Adrenal gland (tissue), 9 donors: ENCODE measurements at regions not wholly inside any gene's neighbourhood (a gene's known extent, or its start where the extent isn't known, plus 50 kb on each side); places are given as distances from the start of the nearest gene placed in this dataset.

ENCODE experiments used
- DNase-seq, 7 donors: peaks; one replicate each; pipeline ENCODE4 v3.0.0-alpha.2; 2019 to 2020
- H3K27ac ChIP-seq, 5 donors: fragments of 200-600 bp; sonication (generic) in 4 of 5; 1 replicate in 3 of 5; 2 replicates in 2 of 5; pipeline versions ENCODE4 v1.5.1 to v1.8.0; 2016 to 2020; ENCODE audit warnings: mild to moderate bottlenecking in 1 of 5
- H3K27me3 ChIP-seq: fragments of 200-600 bp; 2 replicates; pipeline ENCODE4 v1.8.0; 2021
- H3K36me3 ChIP-seq, 2 donors: fragments of 200-600 bp; replicated peaks in 1 of 2; 1 replicate in 1 of 2; 2 replicates in 1 of 2; pipeline versions ENCODE4 v1.5.1 to v1.8.0; 2018 to 2022
- H3K4me1 ChIP-seq, 2 donors: fragments of 200-600 bp; replicated peaks in 1 of 2; 1 replicate in 1 of 2; 2 replicates in 1 of 2; pipeline versions ENCODE4 v1.5.1 to v1.8.0; 2018 to 2021
- H3K4me3 ChIP-seq, 4 donors: fragments of 200-600 bp; sonication (generic) in 3 of 4; one replicate each; pipeline ENCODE4 v1.5.1; 2016 to 2018
- H3K9me3 ChIP-seq, 3 donors: fragments of 200-600 bp; sonication (generic) in 1 of 3; replicated peaks in 1 of 3; 1 replicate in 2 of 3; 2 replicates in 1 of 3; pipeline versions ENCODE4 v1.5.1 to v1.8.0; 2016 to 2021
- POLR2A ChIP-seq, 2 donors: fragments of 450-650 bp; IDR thresholded peaks; one replicate each; pipeline ENCODE4 v1.6.1; 2017; ENCODE audit warnings: antibody characterized with exemption in 2 of 2, mild to moderate bottlenecking in 2 of 2, moderate library complexity in 1 of 2
- WGBS, 4 donors: extraction: QIAGEN DNeasy Blood & Tissue Kit in 2 of 4; methylation state at CpG; one replicate each; pipeline versions ENCODE4 v1.1.5 to v1.1.7; 2013 to 2017; 5-methylcytosine and 5-hydroxymethylcytosine counted together
- intact Hi-C, 2 donors: fragments of 100-400 bp; cut with DNase I; formaldehyde crosslinking; loops; one replicate each; pipeline versions ENCODE4 v1.14.1 to v1.15.0; 2022 to 2023
- TF ChIP-seq, protein P1 (sequence below), 6 experiments: fragments of 450-650 bp in 4 of 6; fragments of 200-600 bp in 2 of 6; sonication (generic) in 1 of 6; IDR thresholded peaks; 1 replicate in 5 of 6; 2 replicates in 1 of 6; pipeline versions ENCODE4 v1.5.1 to v1.8.0; 2016 to 2021; ENCODE audit warnings: antibody characterized with exemption in 6 of 6, mild to moderate bottlenecking in 2 of 6, moderate library complexity in 1 of 6
- donor health status: healthy with polysubstance abuse.
- donor health status: Bipolar disorder and iron deficiency.
- donor health status: DM: yes; HTN: yes; CAD: no.
- donor health status: DM: no; HTN: no; CAD: no.
- donor health status: DM: no; HTN: no; CAD: no.

DNA sequence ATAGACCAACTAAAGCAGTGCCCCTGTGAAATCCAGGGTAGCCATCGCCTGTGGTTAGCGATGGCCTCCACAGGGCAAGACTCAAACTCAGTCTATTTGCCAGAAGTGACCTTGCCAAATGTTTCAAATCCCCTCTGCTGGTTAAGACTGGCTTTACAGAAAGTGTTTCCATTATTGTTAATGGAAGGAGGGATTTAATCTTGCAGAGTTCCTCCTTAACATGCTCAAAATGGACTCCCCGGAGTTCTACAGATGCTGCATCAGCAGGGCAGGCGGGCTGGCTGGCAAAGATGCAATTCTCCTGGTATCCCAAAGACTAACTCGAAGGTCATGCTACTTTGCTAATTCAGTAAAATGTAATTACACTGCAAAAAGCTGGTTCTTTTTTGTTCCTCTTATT, 313.0 kb upstream of the SLC7A11 start:
- 83 to 92% (median 89%) methylated on average over 5 of the region's 5 CpGs for WGBS, 4 donors
- no peaks in the 10 kb centered on the region for H3K4me1 ChIP-seq
- no peak overlapping the region for H3K27ac ChIP-seq
- H3K4me3 ChIP-seq = no peak overlapping the region
- H3K36me3 ChIP-seq = no peaks in the 10 kb centered on the region
- intact Hi-C loops = no loop called here
- no peak for DNase-seq
- H3K9me3 ChIP-seq = no peaks in the 10 kb centered on the region
- TF ChIP-seq, protein P1, sequence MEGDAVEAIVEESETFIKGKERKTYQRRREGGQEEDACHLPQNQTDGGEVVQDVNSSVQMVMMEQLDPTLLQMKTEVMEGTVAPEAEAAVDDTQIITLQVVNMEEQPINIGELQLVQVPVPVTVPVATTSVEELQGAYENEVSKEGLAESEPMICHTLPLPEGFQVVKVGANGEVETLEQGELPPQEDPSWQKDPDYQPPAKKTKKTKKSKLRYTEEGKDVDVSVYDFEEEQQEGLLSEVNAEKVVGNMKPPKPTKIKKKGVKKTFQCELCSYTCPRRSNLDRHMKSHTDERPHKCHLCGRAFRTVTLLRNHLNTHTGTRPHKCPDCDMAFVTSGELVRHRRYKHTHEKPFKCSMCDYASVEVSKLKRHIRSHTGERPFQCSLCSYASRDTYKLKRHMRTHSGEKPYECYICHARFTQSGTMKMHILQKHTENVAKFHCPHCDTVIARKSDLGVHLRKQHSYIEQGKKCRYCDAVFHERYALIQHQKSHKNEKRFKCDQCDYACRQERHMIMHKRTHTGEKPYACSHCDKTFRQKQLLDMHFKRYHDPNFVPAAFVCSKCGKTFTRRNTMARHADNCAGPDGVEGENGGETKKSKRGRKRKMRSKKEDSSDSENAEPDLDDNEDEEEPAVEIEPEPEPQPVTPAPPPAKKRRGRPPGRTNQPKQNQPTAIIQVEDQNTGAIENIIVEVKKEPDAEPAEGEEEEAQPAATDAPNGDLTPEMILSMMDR (IDR thresholded peaks at IDR 0.05) = no peak
- no peak for TF ChIP-seq POLR2A (IDR thresholded peaks at IDR 0.05)
- no peaks in the 10 kb centered on the region for H3K27me3 ChIP-seq

DNA sequence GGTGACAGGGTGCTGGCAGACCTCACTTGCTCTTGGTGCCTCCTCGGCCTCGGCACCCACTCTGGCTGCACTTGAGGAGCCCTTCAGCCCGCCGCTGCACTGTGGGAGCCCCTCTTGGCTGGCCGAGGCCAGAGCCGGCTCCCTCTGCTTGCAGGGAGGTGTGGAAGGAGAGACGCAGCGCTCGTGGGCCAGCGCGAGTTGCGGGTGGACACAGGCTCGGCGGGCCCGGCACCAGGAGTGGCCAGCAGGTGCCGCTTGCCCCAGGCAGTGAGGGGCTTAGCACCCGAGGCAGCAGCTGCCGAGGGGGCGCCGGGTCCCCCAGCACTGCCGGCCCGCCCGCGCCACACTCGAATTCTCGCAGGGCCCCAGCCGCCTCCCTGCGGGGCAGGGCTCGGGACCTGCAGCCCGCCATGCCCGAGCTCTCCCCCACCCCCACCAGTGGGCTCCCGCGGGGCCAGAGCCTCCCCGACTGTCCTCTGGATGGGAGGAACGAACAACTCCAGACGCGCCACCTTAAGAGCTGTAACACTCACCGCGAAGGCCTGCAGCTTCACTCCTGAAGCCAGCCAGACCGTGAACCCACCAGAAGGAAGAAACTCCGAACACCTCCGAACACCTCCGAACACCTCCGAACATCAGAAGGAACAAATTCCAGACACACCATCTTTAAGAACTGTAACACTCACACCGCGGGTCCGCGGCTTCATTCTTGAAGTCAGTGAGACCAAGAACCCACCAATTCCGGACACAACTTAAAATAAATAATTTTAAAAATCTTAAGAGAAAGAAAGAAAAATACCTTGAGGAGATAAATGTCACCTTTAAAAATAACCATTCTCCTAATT, 311.1 kb upstream of the SLC7A11 start:
- intact Hi-C loops = no loop called here
- H3K27ac ChIP-seq = no peak overlapping the region
- no peaks in the 10 kb centered on the region for H3K27me3 ChIP-seq
- H3K36me3 ChIP-seq = no peaks in the 10 kb centered on the region
- WGBS, 4 donors = 93 to 94% (median 93%) methylated on average over 23 to 49 of the region's 49 CpGs
- TF ChIP-seq, protein P1 (IDR thresholded peaks at IDR 0.05) = no peak
- TF ChIP-seq POLR2A (IDR thresholded peaks at IDR 0.05) = no peak
- H3K4me1 ChIP-seq = no peaks in the 10 kb centered on the region
- H3K4me3 ChIP-seq = no peak overlapping the region
- no peak for DNase-seq
- H3K9me3 ChIP-seq = no peaks in the 10 kb centered on the region

DNA sequence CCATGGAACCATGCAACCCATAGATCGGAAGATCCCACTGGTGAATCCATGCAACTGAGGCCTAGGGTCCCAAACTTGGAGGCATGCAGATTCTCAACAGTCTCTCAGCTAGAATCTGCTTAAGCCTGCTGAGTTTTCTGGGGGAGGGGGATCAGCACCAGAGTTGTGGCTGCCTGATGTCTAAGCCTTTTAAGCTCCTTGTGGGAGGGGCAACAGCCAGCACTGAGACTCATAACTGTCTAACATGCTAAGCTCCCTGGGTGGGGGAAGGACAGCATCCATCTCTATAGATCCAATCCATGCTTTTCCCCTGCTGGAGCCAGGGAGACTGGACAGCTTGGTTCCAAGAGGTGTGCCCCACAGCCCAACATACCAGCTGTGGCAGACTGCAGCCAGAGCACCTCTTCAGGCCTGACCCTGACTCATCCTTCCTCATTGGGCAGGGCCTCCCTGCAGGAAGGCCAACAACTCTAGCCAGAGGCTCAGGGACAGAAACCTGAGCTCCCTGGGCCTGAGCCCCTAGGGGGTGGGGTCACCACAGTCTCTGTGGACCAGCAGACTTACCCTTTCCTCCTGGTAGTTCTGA, 300.1 kb upstream of the SLC7A11 start:
- TF ChIP-seq, protein P1 (IDR thresholded peaks at IDR 0.05) = no peak
- no peak for TF ChIP-seq POLR2A (IDR thresholded peaks at IDR 0.05)
- H3K4me3 ChIP-seq = no peak overlapping the region
- intact Hi-C loops = no loop called here
- no peaks in the 10 kb centered on the region for H3K9me3 ChIP-seq
- no peaks in the 10 kb centered on the region for H3K27me3 ChIP-seq
- no peak for DNase-seq
- no peaks in the 10 kb centered on the region for H3K4me1 ChIP-seq
- no peak overlapping the region for H3K27ac ChIP-seq
- H3K36me3 ChIP-seq = no peaks in the 10 kb centered on the region
- WGBS, 4 donors = 96 to 100% (median 97%) methylated on average over 1 of the region's 1 CpG; no CpG with 5 or more reads in 1 of the 4 donors

DNA sequence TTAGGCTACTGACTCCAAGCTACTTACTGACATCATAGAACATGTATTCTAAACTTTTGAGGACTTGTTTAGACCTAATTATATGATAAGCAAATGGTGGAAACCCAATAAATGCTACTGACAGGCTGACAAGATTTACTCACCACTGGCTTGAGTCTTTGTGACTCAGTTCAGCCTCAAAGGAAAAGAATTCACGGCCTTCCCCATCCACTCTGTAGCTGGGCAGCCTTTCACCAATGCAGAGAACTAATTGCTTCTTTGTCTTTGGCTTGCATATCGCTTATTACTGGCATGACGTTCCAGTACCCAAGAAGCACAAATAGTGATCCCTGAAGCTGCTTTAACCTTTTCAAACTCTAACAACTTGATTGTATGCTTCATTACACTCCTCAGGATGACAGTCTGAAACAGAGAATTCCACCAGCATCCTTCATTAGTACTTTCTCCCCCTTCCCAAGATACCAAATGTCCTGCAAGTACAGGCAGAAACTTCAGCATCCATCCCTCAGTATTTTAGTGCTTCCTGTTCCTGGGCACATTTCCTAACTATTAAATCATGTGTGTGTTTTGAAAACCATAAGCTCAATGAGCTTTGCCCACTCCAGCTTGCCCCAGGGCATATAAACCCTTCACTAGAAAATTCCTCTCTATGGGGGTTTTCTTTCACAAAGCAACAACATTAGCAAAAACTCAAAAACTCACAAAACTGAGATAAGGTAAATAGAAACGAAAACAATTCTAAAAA, 298.1 kb upstream of the SLC7A11 start:
- Histone ChIP-seq H3K27me3 (no peaks in the 10 kb centered on the region), H3K27ac (no peak overlapping the region), H3K36me3 (no peaks in the 10 kb centered on the region), H3K4me3 (no peak overlapping the region), H3K9me3 (no peaks in the 10 kb centered on the region), H3K4me1 (no peaks in the 10 kb centered on the region)
- DNase-seq = no peak
- intact Hi-C loops = no loop called here
- 65 to 75% (median 72%) methylated on average over 4 of the region's 4 CpGs for WGBS, 4 donors
- TF ChIP-seq, protein P1 (IDR thresholded peaks at IDR 0.05) = no peak
- no peak for TF ChIP-seq POLR2A (IDR thresholded peaks at IDR 0.05)
